GM12872 (cell line): ENCODE measurements at regions not wholly inside any gene's neighbourhood (a gene's known extent, or its start where the extent isn't known, plus 50 kb on each side); places are given as distances from the start of the nearest gene placed in this dataset.

Source experiments
- CTCF ChIP-seq: IDR thresholded peaks from 3 replicates; pipeline ENCODE4 v1.5.1; 2011; ENCODE audit warnings: low read depth, mild to moderate bottlenecking, low read length, moderate library complexity; ENCODE audit not compliant: insufficient read depth

GRCh38 chr4:177010418-177010817, 217.7 kb upstream of the VEGFC start:
- TF ChIP-seq CTCF: no peak

GRCh38 chr4:177012918-177013545, 220.3 kb upstream of the VEGFC start:
- no peak for TF ChIP-seq CTCF

GRCh38 chr4:177016541-177017141, 223.9 kb upstream of the VEGFC start:
- TF ChIP-seq CTCF: no peak

- no peak for TF ChIP-seq CTCF
Observed at GRCh38 chr4:177023951-177024350, 231.2 kb upstream of the VEGFC start.

GRCh38 chr4:177032341-177032740, 239.6 kb upstream of the VEGFC start:
- TF ChIP-seq CTCF: no peak

- no peak for TF ChIP-seq CTCF
Observed at GRCh38 chr4:177033135-177033534, 240.4 kb upstream of the VEGFC start.

GRCh38 chr4:177033632-177034031, 240.9 kb upstream of the VEGFC start:
- no peak for TF ChIP-seq CTCF
